NCI-H446 (cell line): ENCODE measurements at regions not wholly inside any gene's neighbourhood (a gene's known extent, or its start where the extent isn't known, plus 50 kb on each side); places are given as distances from the start of the nearest gene placed in this dataset.

Experiments used
- DNase-seq, 2 experiments: peaks; one replicate each; lab custom pipeline; 2025; lab: John Stamatoyannopoulos, UW

GRCh38 chr9:79334001-79334400 is 237.8 kb upstream of the TLE4 start:
- no peak for DNase-seq

- no peak for DNase-seq
These were observed 237.1 kb upstream of the TLE4 start for GRCh38 chr9:79334711-79335110.

- DNase-seq: no peak
These were observed 235.8 kb upstream of the TLE4 start for GRCh38 chr9:79335987-79336386.

GRCh38 chr9:79341561-79341960 is 230.2 kb upstream of the TLE4 start:
- no peak for DNase-seq

GRCh38 chr9:79346350-79347020 is 225.3 kb upstream of the TLE4 start:
- no peak for DNase-seq

- no peak for DNase-seq
These were observed 219.4 kb upstream of the TLE4 start for GRCh38 chr9:79352322-79352721.

- no peak for DNase-seq
These were observed 217.8 kb upstream of the TLE4 start for GRCh38 chr9:79353856-79354520.

GRCh38 chr9:79357194-79357593 is 214.6 kb upstream of the TLE4 start:
- DNase-seq: no peak

- no peak for DNase-seq
These were observed 214.1 kb upstream of the TLE4 start for GRCh38 chr9:79357616-79358015.

- DNase-seq: no peak
These were observed 211.1 kb upstream of the TLE4 start for GRCh38 chr9:79360387-79361347.

GRCh38 chr9:79362100-79363081 is 209.4 kb upstream of the TLE4 start:
- no peak for DNase-seq

- no peak for DNase-seq
These were observed 202.1 kb upstream of the TLE4 start for GRCh38 chr9:79369676-79370075.

- no peak for DNase-seq
These were observed 200.5 kb upstream of the TLE4 start for GRCh38 chr9:79371301-79371700.

- no peak for DNase-seq
These were observed 199.7 kb upstream of the TLE4 start for GRCh38 chr9:79371948-79372555.

- DNase-seq: no peak
These were observed 194.4 kb upstream of the TLE4 start for GRCh38 chr9:79377339-79377855.

- DNase-seq: no peak
These were observed 193.7 kb upstream of the TLE4 start for GRCh38 chr9:79378107-79378506.

- no peak for DNase-seq
These were observed 189.7 kb upstream of the TLE4 start for GRCh38 chr9:79382044-79382443.

GRCh38 chr9:79382458-79382857 is 189.3 kb upstream of the TLE4 start:
- no peak for DNase-seq

GRCh38 chr9:79383096-79383495 is 188.7 kb upstream of the TLE4 start:
- no peak for DNase-seq

GRCh38 chr9:79384091-79384490 is 187.7 kb upstream of the TLE4 start:
- DNase-seq: no peak

- DNase-seq: no peak
These were observed 187.3 kb upstream of the TLE4 start for GRCh38 chr9:79384501-79384900.
